HEK293 (cell line): ENCODE measurements at regions not wholly inside any gene's neighbourhood (a gene's known extent, or its start where the extent isn't known, plus 50 kb on each side); places are given as distances from the start of the nearest gene placed in this dataset.

Experiments used
- CTCF ChIP-seq: fragments of 450-650 bp; formaldehyde crosslinking; IDR thresholded peaks from 2 replicates; pipeline ENCODE4 v1.5.1; 2016; ENCODE audit warnings: missing biosample characterization, missing genetic modification characterization
- REST ChIP-seq: fragments of 450-650 bp; formaldehyde crosslinking; IDR thresholded peaks from 2 replicates; pipeline ENCODE4 v1.5.1; 2016; ENCODE audit warnings: missing biosample characterization, missing genetic modification characterization
- TCF7L2 ChIP-seq: IDR thresholded peaks from 2 replicates; pipeline ENCODE4 v1.6.1; 2011; ENCODE audit warnings: low read depth, mild to moderate bottlenecking, inconsistent platforms, low read length, moderate library complexity, borderline replicate concordance
- YY1 ChIP-seq: fragments of 450-650 bp; formaldehyde crosslinking; IDR thresholded peaks from 2 replicates; pipeline ENCODE4 v1.5.1; 2018; ENCODE audit warnings: missing biosample characterization, missing genetic modification characterization
- ZBTB26 ChIP-seq: fragments of 450-650 bp; formaldehyde crosslinking; optimal IDR thresholded peaks from 2 replicates; pipeline ENCODE3; 2016; ENCODE audit warnings: missing biosample characterization, mild to moderate bottlenecking, missing genetic modification characterization
- ZNF174 ChIP-seq: fragments of 450-650 bp; formaldehyde crosslinking; IDR thresholded peaks from 2 replicates; pipeline ENCODE4 v1.5.0; 2017; ENCODE audit warnings: missing biosample characterization, mild to moderate bottlenecking, missing genetic modification characterization
- ZNF274 ChIP-seq, 2 experiments: fragments of 200-500 bp in 1 of 2; fragments of 450-650 bp in 1 of 2; sonication (Bioruptor generic) in 1 of 2; formaldehyde crosslinking in 1 of 2; IDR thresholded peaks; 2 replicates each; pipeline versions ENCODE4 v1.5.1 to v1.6.1; 2014 to 2016; ENCODE audit warnings: borderline replicate concordance in 1 of 2, inconsistent platforms in 1 of 2, low read length in 1 of 2, missing biosample characterization in 1 of 2, missing genetic modification characterization in 1 of 2
- ZNF302 ChIP-seq: fragments of 450-650 bp; formaldehyde crosslinking; IDR thresholded peaks from 2 replicates; pipeline ENCODE4 v1.5.1; 2016; ENCODE audit warnings: missing biosample characterization, missing genetic modification characterization, low read depth
- ZNF324 ChIP-seq: fragments of 450-650 bp; formaldehyde crosslinking; IDR thresholded peaks from 2 replicates; pipeline ENCODE4 v1.5.1; 2016; ENCODE audit warnings: missing biosample characterization, missing genetic modification characterization
- ZNF335 ChIP-seq: fragments of 450-650 bp; formaldehyde crosslinking; conservative IDR thresholded peaks from 2 replicates; pipeline ENCODE4 v1.5.1; 2016; ENCODE audit warnings: missing biosample characterization, missing genetic modification characterization
- ZNF394 ChIP-seq: fragments of 450-650 bp; formaldehyde crosslinking; IDR thresholded peaks from 2 replicates; pipeline ENCODE4 v1.5.1; 2016; ENCODE audit warnings: missing biosample characterization, missing genetic modification characterization, mild to moderate bottlenecking, moderate library complexity, borderline replicate concordance
- ZNF404 ChIP-seq: fragments of 450-650 bp; formaldehyde crosslinking; IDR thresholded peaks from 2 replicates; pipeline ENCODE4 v1.5.1; 2017; ENCODE audit warnings: missing biosample characterization, missing genetic modification characterization
- ZNF776 ChIP-seq: fragments of 450-650 bp; formaldehyde crosslinking; IDR thresholded peaks from 2 replicates; pipeline ENCODE4 v1.5.0; 2017; ENCODE audit warnings: missing biosample characterization, missing genetic modification characterization, borderline replicate concordance
- ZSCAN16 ChIP-seq: fragments of 450-650 bp; formaldehyde crosslinking; IDR thresholded peaks from 2 replicates; pipeline ENCODE4 v1.5.1; 2016; ENCODE audit warnings: missing biosample characterization, missing genetic modification characterization

GRCh38 chr15:25605151-25605550, 166.3 kb upstream of the UBE3A start:
- TF ChIP-seq REST (tag by site-specific recombination) = no peak
- no peak for TF ChIP-seq TCF7L2
- TF ChIP-seq ZNF335 (tag by site-specific recombination) = no peak
- no peak for TF ChIP-seq ZNF404 (tag by site-specific recombination)
- TF ChIP-seq ZBTB26 = no peak
- TF ChIP-seq ZNF274 (IDR thresholded peaks at IDR 0.05; ENCODE audit: low read length) = no peak
- no peak for TF ChIP-seq ZNF274 (tag by site-specific recombination; IDR thresholded peaks at IDR 0.05; ENCODE audit: borderline replicate concordance)
- TF ChIP-seq YY1 = no peak
- TF ChIP-seq ZNF174 (tag by site-specific recombination) = no peak
- no peak for TF ChIP-seq ZNF302 (tag by site-specific recombination)
- TF ChIP-seq CTCF (tag by site-specific recombination) = no peak
- no peak for TF ChIP-seq ZSCAN16 (tag by site-specific recombination)
- no peak for TF ChIP-seq ZNF324 (tag by site-specific recombination)
- TF ChIP-seq ZNF776 = no peak
- TF ChIP-seq ZNF394 (tag by site-specific recombination) = no peak
